CD14-positive monocyte (primary cell): ENCODE measurements at regions not wholly inside any gene's neighbourhood (a gene's known extent, or its start where the extent isn't known, plus 50 kb on each side); places are given as distances from the start of the nearest gene placed in this dataset.

ENCODE experiments used
- DNase-seq, 3 donors: peaks; one replicate each; pipeline ENCODE4 v3.0.0-alpha.2; 2011 to 2022
- H2AFZ ChIP-seq: 2 replicates; pipeline ENCODE4 v1.6.0; 2012; ENCODE audit warnings: mild to moderate bottlenecking, low read depth, low read length, inconsistent platforms; ENCODE audit not compliant: insufficient read depth, poor library complexity, severe bottlenecking
- H3K27ac ChIP-seq, 2 donors: 1 replicate in 1 of 2; 2 replicates in 1 of 2; pipeline ENCODE4 v1.5.1; 2012 to 2013; ENCODE audit warnings: low read length in 2 of 2, control low read depth in 1 of 2, inconsistent platforms in 1 of 2, low read depth in 1 of 2, mild to moderate bottlenecking in 1 of 2
- H3K27me3 ChIP-seq, 2 donors: one replicate each; pipeline versions ENCODE4 v1.6.0 to v1.6.1; 2011 to 2013; ENCODE audit warnings: low read length in 2 of 2; ENCODE audit not compliant: control insufficient read depth in 2 of 2, insufficient read depth in 2 of 2
- H3K36me3 ChIP-seq, 2 donors: replicated peaks in 1 of 2; 1 replicate in 1 of 2; 2 replicates in 1 of 2; pipeline versions ENCODE4 v1.5.1 to v1.6.1; 2012 to 2013; ENCODE audit warnings: low read length in 2 of 2, control low read depth in 1 of 2, inconsistent platforms in 1 of 2, mild to moderate bottlenecking in 1 of 2; ENCODE audit not compliant: insufficient read depth in 2 of 2, control insufficient read depth in 1 of 2
- H3K4me1 ChIP-seq, 2 donors: 1 replicate in 1 of 2; 2 replicates in 1 of 2; pipeline versions ENCODE4 v1.5.1 to v1.6.1; 2012 to 2013; ENCODE audit warnings: low read length in 2 of 2, control low read depth in 1 of 2, inconsistent platforms in 1 of 2, mild to moderate bottlenecking in 1 of 2, moderate library complexity in 1 of 2; ENCODE audit not compliant: insufficient read depth in 2 of 2, control insufficient read depth in 1 of 2
- H3K4me2 ChIP-seq: replicated peaks from 2 replicates; pipeline ENCODE3; 2012; ENCODE audit warnings: low read length, moderate library complexity, mild to moderate bottlenecking; ENCODE audit not compliant: poor library complexity, severe bottlenecking; ENCODE audit errors: extremely low read depth
- H3K4me3 ChIP-seq, 3 experiments: fragments of 200-600 bp in 1 of 3; sonication (generic) in 1 of 3; replicated peaks in 1 of 3; 1 replicate in 2 of 3; 2 replicates in 1 of 3; pipeline ENCODE4 v1.5.1; 2011 to 2013; ENCODE audit warnings: low read length in 3 of 3, mild to moderate bottlenecking in 3 of 3, control low read depth in 2 of 3, low read depth in 2 of 3, inconsistent platforms in 1 of 3, moderate library complexity in 1 of 3
- H3K79me2 ChIP-seq: 2 replicates; pipeline ENCODE4 v1.6.0; 2012; ENCODE audit warnings: mild to moderate bottlenecking, control low read depth, inconsistent platforms, low read length, moderate library complexity; ENCODE audit not compliant: insufficient read depth
- H3K9ac ChIP-seq: 2 replicates; pipeline ENCODE4 v1.6.0; 2017; ENCODE audit warnings: low read length, mild to moderate bottlenecking; ENCODE audit not compliant: insufficient read depth, poor library complexity, severe bottlenecking
- H3K9me3 ChIP-seq, 2 donors: replicated peaks in 1 of 2; 1 replicate in 1 of 2; 2 replicates in 1 of 2; pipeline versions ENCODE4 v1.5.1 to v1.6.1; 2012 to 2013; ENCODE audit warnings: low read length in 2 of 2, control low read depth in 1 of 2; ENCODE audit not compliant: control insufficient read depth in 1 of 2, insufficient read depth in 1 of 2
- H4K20me1 ChIP-seq: 2 replicates; pipeline ENCODE4 v1.6.0; 2012; ENCODE audit warnings: mild to moderate bottlenecking, low read length, control low read depth, moderate library complexity; ENCODE audit not compliant: insufficient read depth
- H3K27ac Mint-ChIP-seq, 7 donors: one replicate each; pipeline ENCODE4 v1.8.0; 2020; ENCODE audit warnings: mild to moderate bottlenecking in 7 of 7, mixed read lengths in 7 of 7, moderate library complexity in 6 of 7, inconsistent platforms in 2 of 7
- H3K27me3 Mint-ChIP-seq, 3 donors: one replicate each; pipeline ENCODE4 v1.8.0; 2021 to 2022; ENCODE audit warnings: low read depth in 3 of 3, mild to moderate bottlenecking in 3 of 3, mixed read lengths in 3 of 3, moderate library complexity in 3 of 3, inconsistent platforms in 1 of 3
- H3K36me3 Mint-ChIP-seq, 2 donors: one replicate each; pipeline ENCODE4 v1.8.0; 2020; ENCODE audit warnings: mixed read lengths in 2 of 2, inconsistent platforms in 1 of 2, mild to moderate bottlenecking in 1 of 2
- H3K4me1 Mint-ChIP-seq: one replicate; pipeline ENCODE4 v1.8.0; 2020; ENCODE audit warnings: mild to moderate bottlenecking, mixed read lengths
- H3K4me3 Mint-ChIP-seq, 2 donors: one replicate each; pipeline ENCODE4 v1.8.0; 2020; ENCODE audit warnings: mild to moderate bottlenecking in 2 of 2, mixed read lengths in 2 of 2, moderate library complexity in 1 of 2
- H3K9me3 Mint-ChIP-seq, 7 donors: one replicate each; pipeline ENCODE4 v1.8.0; 2020 to 2022; ENCODE audit warnings: mixed read lengths in 7 of 7, mild to moderate bottlenecking in 6 of 7, moderate library complexity in 6 of 7, inconsistent platforms in 2 of 7
- CTCF ChIP-seq: fragments of 200-600 bp; IDR thresholded peaks from one replicate; pipeline ENCODE4 v1.8.0; 2022; ENCODE audit warnings: antibody characterized with exemption, mild to moderate bottlenecking
- WGBS: methylation state at CpG from one replicate; pipeline ENCODE4 v1.1.5; 2013; ENCODE audit warnings: missing lambda C conversion rate; ENCODE audit not compliant: insufficient coverage; 5-methylcytosine and 5-hydroxymethylcytosine counted together
- intact Hi-C, 2 donors: fragments of 100-400 bp; cut with micrococcal nuclease; formaldehyde crosslinking; loops; one replicate each; pipeline versions ENCODE4 v1.15.0 to v1.15.1; 2023

- Histone ChIP-seq H3K4me3 (no peak overlapping the region), H4K20me1 (no peaks in the 10 kb centered on the region), H3K4me2 (no peak overlapping the region), H3K9ac (no peak overlapping the region), H3K9me3 (no peaks in the 10 kb centered on the region), H3K27ac (no peak overlapping the region), H3K36me3 (no peaks in the 10 kb centered on the region), H2AFZ (no peak overlapping the region), H3K79me2 (no peaks in the 10 kb centered on the region), H3K27me3 (no peaks in the 10 kb centered on the region), H3K4me1 (no peaks in the 10 kb centered on the region)
- Mint-ChIP-seq H3K27me3 (no peaks in the 10 kb centered on the region), H3K9me3 (peaks cover 0 to under 1% (median 0%) of the 10 kb centered on the region in 7 donors), H3K4me1 (no peaks in the 10 kb centered on the region), H3K36me3 (no peaks in the 10 kb centered on the region), H3K27ac (no peak overlapping the region), H3K4me3 (no peak overlapping the region)
- intact Hi-C loops: no loop called here
- no peak for DNase-seq
- 78% methylated on average over 1 of the region's 3 CpGs for WGBS
- no peak for TF ChIP-seq CTCF
Measured at GRCh38 chr9:28799876-28800275, 1226.6 kb upstream of the C9orf72 start.

- no peaks in the 10 kb centered on the region for H3K36me3 ChIP-seq
- no peaks in the 10 kb centered on the region for H4K20me1 ChIP-seq
- H3K9ac ChIP-seq: no peak overlapping the region
- Mint-ChIP-seq H3K27me3 (no peaks in the 10 kb centered on the region), H3K27ac (no peak overlapping the region), H3K4me3 (no peak overlapping the region), H3K4me1 (no peaks in the 10 kb centered on the region), H3K9me3 (no peaks in the 10 kb centered on the region), H3K36me3 (no peaks in the 10 kb centered on the region)
- no peaks in the 10 kb centered on the region for H3K79me2 ChIP-seq
- H3K27me3 ChIP-seq: no peaks in the 10 kb centered on the region
- WGBS: no CpG with 5 or more reads among the region's 1 CpG
- H2AFZ ChIP-seq: no peak overlapping the region
- H3K4me3 ChIP-seq: no peak overlapping the region
- no peaks in the 10 kb centered on the region for H3K4me1 ChIP-seq
- H3K4me2 ChIP-seq: no peak overlapping the region
- intact Hi-C loops: no loop called here
- no peak for DNase-seq
- no peaks in the 10 kb centered on the region for H3K9me3 ChIP-seq
- H3K27ac ChIP-seq: no peak overlapping the region
- TF ChIP-seq CTCF: no peak
Measured at GRCh38 chr9:28801144-28801799, 1228.0 kb upstream of the C9orf72 start.
